IPS-18a (cell line): ENCODE measurements at regions not wholly inside any gene's neighbourhood (a gene's known extent, or its start where the extent isn't known, plus 50 kb on each side); places are given as distances from the start of the nearest gene placed in this dataset.
"Not testable (repeated sequence)": the region's sequence is repeated elsewhere in the genome, so short reads cannot be mapped to it uniquely, and the experiment has no call there.

Experiments used
- H3K27ac ChIP-seq: one replicate; pipeline ENCODE4 v1.5.1; 2013; ENCODE audit warnings: low read length
- H3K27me3 ChIP-seq: one replicate; pipeline ENCODE4 v1.6.1; 2013; ENCODE audit warnings: mild to moderate bottlenecking, low read length; ENCODE audit not compliant: control insufficient read depth, insufficient read depth
- H3K36me3 ChIP-seq: one replicate; pipeline ENCODE4 v1.6.1; 2013; ENCODE audit warnings: low read depth, low read length; ENCODE audit not compliant: control insufficient read depth
- H3K4me1 ChIP-seq: one replicate; pipeline ENCODE4 v1.6.1; 2013; ENCODE audit warnings: low read depth, low read length; ENCODE audit not compliant: control insufficient read depth
- H3K4me3 ChIP-seq: one replicate; pipeline ENCODE4 v1.5.1; 2013; ENCODE audit warnings: low read length
- H3K9ac ChIP-seq: one replicate; pipeline ENCODE4 v1.6.1; 2013; ENCODE audit warnings: mild to moderate bottlenecking, low read length, moderate library complexity
- H3K9me3 ChIP-seq: one replicate; pipeline ENCODE4 v1.6.1; 2013; ENCODE audit warnings: low read depth, low read length; ENCODE audit not compliant: control insufficient read depth

DNA sequence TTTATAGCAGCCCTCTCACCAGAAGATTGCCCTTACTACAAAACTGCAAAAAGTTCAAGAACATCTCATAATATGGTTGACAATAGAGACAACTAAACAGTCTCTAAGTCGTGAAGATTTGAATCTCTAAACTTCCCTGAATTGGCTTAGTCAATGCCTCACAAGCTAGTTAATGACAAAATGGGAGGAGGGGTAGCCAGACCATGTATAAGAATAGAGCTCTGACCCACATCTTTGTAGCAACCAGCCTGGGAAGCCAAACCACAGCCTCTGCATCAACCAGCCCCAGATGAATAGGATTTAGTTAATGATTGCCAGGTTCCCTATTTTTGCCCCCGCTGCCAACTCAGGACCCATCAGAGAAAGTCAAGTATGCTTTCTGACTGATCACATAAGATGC, 1265.9 kb upstream of the PCDH10 start:
- H3K4me1 ChIP-seq, H3K9me3 ChIP-seq, H3K27ac ChIP-seq, H3K27me3 ChIP-seq, H3K9ac ChIP-seq, H3K4me3 ChIP-seq, H3K36me3 ChIP-seq: not testable (repeated sequence)

DNA sequence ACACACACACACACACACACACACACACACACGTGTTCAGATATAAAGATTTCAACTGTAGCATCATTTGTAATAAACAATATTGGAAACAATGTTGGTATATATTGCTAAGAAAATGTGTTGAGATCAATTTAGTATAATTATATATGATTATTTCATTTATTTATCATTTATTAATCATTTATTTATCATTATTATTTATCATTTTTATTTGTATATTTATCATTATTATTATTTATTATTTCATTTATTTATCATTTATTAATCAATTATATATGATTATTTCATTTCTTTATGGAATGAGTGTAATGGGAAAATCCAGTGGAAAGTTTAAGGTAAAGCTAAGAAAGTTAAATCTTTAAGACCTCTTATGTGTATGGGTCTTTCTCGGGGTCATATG, 1223.4 kb upstream of the PCDH10 start:
- H3K4me3 ChIP-seq, H3K36me3 ChIP-seq, H3K27ac ChIP-seq, H3K27me3 ChIP-seq, H3K4me1 ChIP-seq, H3K9me3 ChIP-seq, H3K9ac ChIP-seq: not testable (repeated sequence)

DNA sequence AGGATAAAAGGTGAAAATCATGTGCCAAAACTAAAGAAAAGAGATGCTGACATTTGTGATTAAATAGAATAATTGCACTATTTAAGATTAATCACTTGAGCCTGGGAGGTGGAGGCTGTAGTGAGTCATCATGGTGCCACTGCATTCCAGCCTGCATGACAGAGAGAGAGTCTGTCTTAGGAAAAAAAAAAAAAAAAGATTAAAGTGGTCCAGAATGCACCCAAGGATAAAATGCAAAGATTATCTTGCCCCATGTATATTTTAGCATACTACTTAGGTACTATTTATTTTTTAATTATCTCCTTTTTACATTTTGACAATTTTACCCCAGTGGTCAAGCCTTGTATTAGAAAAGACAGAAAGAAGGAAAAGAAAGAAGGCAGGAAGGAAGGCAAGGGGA, 1181.4 kb upstream of the PCDH10 start:
- not testable (repeated sequence) for H3K36me3 ChIP-seq, H3K27ac ChIP-seq, H3K9me3 ChIP-seq, H3K9ac ChIP-seq, H3K4me3 ChIP-seq, H3K27me3 ChIP-seq, H3K4me1 ChIP-seq

DNA sequence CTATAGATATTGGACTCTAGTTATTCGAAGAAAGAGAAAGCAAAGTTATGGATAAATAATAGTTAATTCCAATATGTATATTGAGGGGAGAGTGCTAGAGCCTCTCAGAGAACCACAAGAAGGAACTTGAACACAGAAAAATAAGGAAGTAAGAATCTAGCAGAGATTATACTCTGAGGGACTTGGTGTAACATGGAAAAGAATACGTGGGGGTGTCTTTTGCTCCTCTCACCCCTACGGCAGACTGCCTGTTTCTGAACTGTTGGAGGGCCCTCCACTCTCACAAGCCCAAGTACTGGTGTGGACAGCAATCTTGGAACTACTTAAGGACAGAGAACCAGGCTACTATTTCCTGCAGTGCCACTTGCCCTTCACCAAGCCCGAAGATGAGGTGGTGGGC, 1174.4 kb upstream of the PCDH10 start:
- Histone ChIP-seq H3K27me3 (no peaks in the 10 kb centered on the region), H3K27ac (no peak overlapping the region), H3K4me1 (no peaks in the 10 kb centered on the region), H3K9ac (no peak overlapping the region), H3K9me3 (peaks cover 11% of the 10 kb centered on the region), H3K4me3 (no peak overlapping the region), H3K36me3 (no peaks in the 10 kb centered on the region)

DNA sequence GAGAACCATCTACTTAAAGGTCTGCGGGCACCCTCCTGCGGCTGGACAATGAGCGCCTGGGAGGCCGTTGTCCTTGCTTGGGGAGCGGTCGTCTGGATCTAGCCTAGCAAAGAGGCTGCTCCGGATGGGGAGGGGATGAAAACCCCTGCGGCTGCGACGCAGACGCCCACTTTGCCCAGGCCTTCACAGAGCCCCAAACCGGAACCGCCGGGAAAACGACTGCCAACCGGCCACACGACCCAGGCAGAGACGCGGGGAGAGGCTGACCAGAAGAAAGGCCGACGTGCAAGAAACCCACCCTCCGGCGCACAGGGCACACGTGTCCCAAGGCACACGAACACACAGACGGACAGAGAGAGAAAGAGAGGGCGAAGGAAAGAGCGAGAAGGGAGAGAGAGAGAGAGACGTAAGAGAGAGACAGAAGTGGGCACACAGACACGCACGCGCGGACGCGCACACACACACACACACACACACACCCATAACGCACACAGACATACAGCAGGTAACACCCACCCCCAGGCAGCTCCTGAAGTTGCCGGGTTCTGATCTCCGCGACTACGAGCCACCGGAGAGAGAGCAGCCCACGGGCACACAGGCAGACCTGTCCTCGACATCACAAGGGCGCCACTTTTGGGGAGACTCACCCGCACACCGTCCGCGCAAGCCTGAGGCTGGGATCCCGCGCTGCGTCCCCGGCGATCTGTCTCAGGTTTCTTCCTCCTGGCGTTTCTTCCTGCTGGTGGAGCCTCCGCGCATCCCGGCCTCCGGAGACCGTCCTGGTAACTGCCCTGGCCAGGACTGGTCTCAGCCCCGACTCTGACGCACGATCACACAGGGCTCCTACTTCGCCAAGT, 1173.6 kb upstream of the PCDH10 start:
- H3K27me3 ChIP-seq, H3K4me1 ChIP-seq, H3K27ac ChIP-seq, H3K4me3 ChIP-seq, H3K9ac ChIP-seq, H3K36me3 ChIP-seq: not testable (repeated sequence)
- H3K9me3 ChIP-seq = peaks cover 11% of the 10 kb centered on the region

DNA sequence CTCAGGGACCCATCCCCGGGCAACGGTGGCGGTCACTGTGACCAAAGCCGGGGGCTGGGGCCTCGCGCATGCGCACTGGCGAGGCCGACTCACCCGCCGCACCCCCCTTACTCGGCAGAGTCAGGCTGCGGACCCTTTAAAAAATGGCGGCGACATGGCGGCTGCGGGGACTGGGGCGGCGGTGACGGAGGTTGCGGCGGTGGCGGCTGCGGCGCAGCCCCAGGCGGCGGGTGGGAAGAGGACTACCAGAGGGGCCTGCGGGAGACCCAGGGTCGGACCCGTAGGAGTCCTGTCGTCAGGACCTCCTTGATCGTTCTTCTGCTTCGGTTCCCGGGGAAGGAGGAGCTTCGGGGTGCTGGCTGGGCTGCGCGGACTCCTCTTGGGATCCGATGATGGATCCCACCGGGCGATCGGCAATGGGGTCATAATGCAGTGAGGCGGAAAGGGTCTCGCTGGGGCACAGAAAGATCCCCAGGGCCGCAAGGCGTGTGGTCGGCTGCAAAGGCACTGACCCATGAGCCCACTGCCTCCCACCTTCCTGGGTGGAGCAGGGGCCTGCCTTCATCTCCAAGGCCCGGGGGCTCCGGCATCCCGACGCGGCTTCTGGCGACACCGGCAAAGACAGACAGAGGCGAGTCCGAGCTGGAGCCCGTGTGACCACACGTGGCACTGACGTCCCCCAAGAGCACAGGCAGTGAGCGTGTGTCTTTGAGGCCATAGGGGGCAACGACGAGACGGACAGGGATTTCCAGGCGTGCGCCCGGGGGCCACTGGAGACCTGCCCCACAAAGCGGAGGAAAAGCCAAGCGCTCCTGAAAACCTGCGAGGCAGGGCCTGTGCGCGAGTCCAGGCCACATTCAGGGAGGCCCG, 1172.7 kb upstream of the PCDH10 start:
- H3K4me3 ChIP-seq, H3K4me1 ChIP-seq, H3K27me3 ChIP-seq, H3K9ac ChIP-seq, H3K27ac ChIP-seq, H3K36me3 ChIP-seq: not testable (repeated sequence)
- H3K9me3 ChIP-seq = peaks cover 11% of the 10 kb centered on the region

DNA sequence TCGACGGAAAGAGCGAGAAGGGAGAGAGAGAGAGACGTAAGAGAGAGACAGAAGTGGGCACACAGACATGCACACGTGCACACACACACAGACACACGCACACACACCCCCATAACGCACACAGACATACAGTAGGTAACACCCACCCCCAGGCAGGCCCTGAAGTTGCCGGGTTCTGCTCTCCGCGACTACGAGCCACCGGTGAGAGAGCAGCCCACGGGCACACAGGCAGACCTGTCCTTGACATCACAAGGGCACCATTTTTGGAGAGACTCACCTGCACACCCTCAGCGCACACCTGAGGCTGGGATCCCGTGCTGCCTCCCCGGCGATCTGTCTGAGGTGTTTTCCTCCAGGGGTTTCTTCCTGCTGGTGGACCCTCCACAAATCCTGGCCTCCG, 1171.0 kb upstream of the PCDH10 start:
- no peak overlapping the region for H3K4me3 ChIP-seq
- no peak overlapping the region for H3K27ac ChIP-seq
- H3K4me1 ChIP-seq = no peaks in the 10 kb centered on the region
- H3K9ac ChIP-seq = no peak overlapping the region
- H3K9me3 ChIP-seq = peaks cover 11% of the 10 kb centered on the region
- H3K27me3 ChIP-seq = no peaks in the 10 kb centered on the region
- no peaks in the 10 kb centered on the region for H3K36me3 ChIP-seq

DNA sequence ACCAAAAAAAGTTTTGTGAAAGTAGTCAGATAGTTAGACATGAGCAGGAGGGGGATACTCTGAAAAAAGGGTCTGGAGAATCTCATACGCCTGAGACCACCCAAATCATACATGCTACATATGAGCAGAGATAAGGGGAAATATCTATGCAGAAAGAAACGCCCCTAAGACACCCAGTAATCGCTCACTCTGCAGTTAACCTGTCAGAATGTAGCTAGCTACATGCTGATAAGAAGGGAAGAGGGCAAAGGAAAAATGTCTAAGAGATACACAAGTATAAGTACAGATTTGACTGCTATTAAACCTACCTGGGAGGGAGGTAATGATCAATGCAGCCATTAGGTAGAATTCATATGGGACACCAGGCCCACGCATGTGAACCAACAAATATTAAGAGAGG, 1159.5 kb upstream of the PCDH10 start:
- no peak overlapping the region for H3K9ac ChIP-seq

DNA sequence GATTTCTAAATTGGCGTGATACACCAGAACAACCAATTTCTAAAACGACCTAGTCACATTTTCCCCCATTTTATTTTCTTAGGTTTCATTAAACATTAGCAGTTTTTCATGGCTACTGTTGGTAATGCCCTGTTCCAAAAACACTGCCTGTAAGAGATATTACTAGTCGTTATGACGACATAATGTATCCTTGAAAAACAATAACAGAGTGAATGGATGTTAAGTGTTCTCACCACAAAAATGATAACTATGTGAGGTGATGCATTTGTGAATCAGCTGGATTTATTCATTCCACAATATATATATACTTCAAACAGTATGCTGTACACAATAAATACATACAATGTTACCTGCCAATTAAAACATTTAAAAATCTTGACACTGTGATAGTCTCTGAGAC, 1147.6 kb upstream of the PCDH10 start:
- H3K4me1 ChIP-seq = no peaks in the 10 kb centered on the region
- no peaks in the 10 kb centered on the region for H3K9me3 ChIP-seq
- no peaks in the 10 kb centered on the region for H3K36me3 ChIP-seq
- H3K9ac ChIP-seq = no peak overlapping the region
- no peak overlapping the region for H3K27ac ChIP-seq
- H3K4me3 ChIP-seq = no peak overlapping the region
- no peaks in the 10 kb centered on the region for H3K27me3 ChIP-seq

More for the DNA sequence above, 1159.5 kb upstream of the PCDH10 start:
- Histone ChIP-seq H3K36me3 (no peaks in the 10 kb centered on the region), H3K4me3 (no peak overlapping the region), H3K9me3 (no peaks in the 10 kb centered on the region), H3K4me1 (no peaks in the 10 kb centered on the region), H3K27ac (no peak overlapping the region), H3K27me3 (no peaks in the 10 kb centered on the region)

DNA sequence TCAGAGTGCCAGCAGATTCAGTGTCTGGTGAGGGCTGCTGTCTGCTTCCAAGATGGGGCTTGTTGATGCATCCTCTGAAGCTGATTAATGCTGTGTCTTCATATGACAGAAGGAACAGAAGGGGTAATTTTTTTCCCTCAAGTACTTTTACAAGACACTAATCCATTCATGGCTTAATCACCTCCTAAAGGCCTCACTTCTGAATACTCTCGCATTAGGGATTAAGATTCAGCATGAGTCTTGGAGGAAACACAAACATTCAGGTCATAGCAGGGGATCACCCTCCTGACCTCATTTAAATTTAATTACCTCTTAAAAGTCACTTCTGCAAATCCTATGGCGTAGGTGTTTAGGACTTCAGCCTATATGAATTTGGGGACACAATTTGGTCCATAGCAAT, 1145.5 kb upstream of the PCDH10 start:
- H3K4me3 ChIP-seq = no peak overlapping the region
- no peaks in the 10 kb centered on the region for H3K9me3 ChIP-seq
- H3K27me3 ChIP-seq = no peaks in the 10 kb centered on the region
- no peaks in the 10 kb centered on the region for H3K36me3 ChIP-seq
- H3K9ac ChIP-seq = no peak overlapping the region
- H3K27ac ChIP-seq = no peak overlapping the region
- no peaks in the 10 kb centered on the region for H3K4me1 ChIP-seq

DNA sequence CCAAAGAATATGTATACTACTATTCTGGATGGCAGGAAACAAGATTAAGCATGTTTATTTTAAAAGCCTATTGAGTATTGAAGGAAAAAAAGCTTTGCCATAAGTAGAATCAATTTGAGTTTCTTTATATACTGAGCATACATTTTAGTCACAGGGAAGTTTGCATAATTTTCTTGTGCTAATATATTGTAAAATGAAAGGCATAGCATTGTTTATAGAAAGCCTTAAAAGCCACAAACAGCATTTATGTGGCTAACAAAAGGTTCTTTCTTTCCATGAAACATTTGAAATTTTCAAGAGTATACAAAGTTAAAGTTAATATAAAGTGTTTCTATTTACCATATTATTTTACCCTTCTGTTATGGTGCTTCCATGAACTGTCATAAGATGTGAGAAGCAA, 1133.8 kb upstream of the PCDH10 start:
- Histone ChIP-seq H3K27me3 (no peaks in the 10 kb centered on the region), H3K4me1 (no peaks in the 10 kb centered on the region), H3K27ac (no peak overlapping the region), H3K36me3 (no peaks in the 10 kb centered on the region), H3K4me3 (no peak overlapping the region), H3K9me3 (no peaks in the 10 kb centered on the region), H3K9ac (no peak overlapping the region)
